ENCODE measurements at regions not wholly inside any gene's neighbourhood (a gene's known extent, or its start where the extent isn't known, plus 50 kb on each side); places are given as distances from the start of the nearest gene placed in this dataset.

DNA sequence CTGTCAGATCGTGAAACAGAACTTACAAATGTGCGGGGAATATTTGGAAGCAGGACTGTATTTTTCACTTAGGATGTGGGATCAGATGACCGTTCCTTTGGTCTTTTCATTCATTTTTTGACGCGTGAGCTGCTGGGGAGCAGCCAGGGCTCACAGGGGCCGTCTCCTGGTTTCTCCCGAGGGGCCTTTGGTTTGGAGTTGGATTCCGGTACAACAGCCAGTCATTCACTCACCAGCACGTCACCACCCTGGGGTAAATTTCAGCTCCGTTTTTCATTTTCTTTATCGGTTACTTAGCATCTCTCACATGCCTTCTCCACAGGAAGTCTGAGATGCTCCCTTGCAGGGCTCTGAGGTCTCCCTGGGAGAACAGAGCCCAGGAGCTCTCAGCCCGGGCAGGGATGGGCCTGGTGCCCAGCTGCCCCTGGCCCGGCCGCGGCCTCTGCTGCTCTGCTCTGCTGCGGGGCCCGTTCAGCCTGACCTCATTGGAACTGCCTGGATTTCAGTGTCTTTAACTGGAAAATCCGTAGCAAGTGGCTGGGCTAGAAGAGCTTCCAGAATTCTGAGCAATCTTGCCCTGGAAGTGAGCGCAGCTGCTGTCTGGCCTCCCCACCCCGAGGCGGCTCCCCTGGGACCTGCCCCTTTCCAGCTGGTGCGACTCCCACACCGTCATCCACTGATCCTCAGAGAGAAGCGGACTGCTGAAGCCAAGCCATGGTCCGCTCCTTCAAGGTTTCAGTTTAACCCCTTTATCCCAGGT lies 335.6 kb downstream of the EIPR1 start:
- Histone ChIP-seq H3K27me3 (no peaks in the 10 kb centered on the region), H3K9ac (no peak overlapping the region), H4K20me1 (ENCODE audit: low read depth) (no peaks in the 10 kb centered on the region), H3K4me1 (no peaks in the 10 kb centered on the region), H2AFZ (replicated peaks) (no peak overlapping the region), H3K4me2 (no peak overlapping the region), H3K9me3 (ENCODE audit: low read depth) (no peaks in the 10 kb centered on the region), H3K4me3 (no peak overlapping the region), H3K36me3 (no peaks in the 10 kb centered on the region), H3K27ac (no peak overlapping the region), H3F3A (ENCODE audit: low read depth) (peaks cover 5% of the 10 kb centered on the region), H3K79me2 (ENCODE audit: low read depth) (no peaks in the 10 kb centered on the region)
- Mint-ChIP-seq H3K27me3 (ENCODE audit: insufficient read depth, low read depth) (peaks cover 13% of the 10 kb centered on the region), H3K36me3 (peaks cover 3% of the 10 kb centered on the region), H3K27ac (no peak overlapping the region), H3K4me1 (peaks cover 17% of the 10 kb centered on the region), H3K4me3 (no peak overlapping the region), H3K9me3 (peaks cover 9% of the 10 kb centered on the region)
- TF ChIP-seq EZH2 (IDR thresholded peaks at IDR 0.05) (no peak), CTCF (IDR thresholded peaks at IDR 0.05) (no peak), EZH2phosphoT487 (IDR thresholded peaks at IDR 0.05) (no peak)
- DNase-seq (ENCODE audit: low spot score): no peak

DNA sequence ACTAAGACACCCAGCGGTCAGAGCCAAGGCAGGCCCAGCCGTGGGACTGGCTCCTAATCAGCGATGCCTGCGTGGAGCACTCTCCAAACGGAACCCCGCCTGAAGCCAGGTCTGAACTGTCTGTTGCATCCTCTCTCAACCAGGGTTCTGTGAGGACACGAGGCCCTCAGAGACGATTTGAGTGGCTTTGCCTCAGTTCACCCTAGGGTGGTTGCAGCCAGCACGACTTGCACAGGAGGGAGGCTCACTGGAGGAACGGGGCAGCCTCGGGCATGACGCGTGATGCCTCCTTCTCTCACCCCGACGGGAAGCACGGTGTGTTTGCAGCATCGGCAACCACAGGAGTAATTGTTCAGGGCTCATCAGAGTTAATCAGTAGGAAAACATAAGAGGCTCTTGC lies 336.4 kb downstream of the EIPR1 start:
- Histone ChIP-seq H3K4me3 (no peak overlapping the region), H3K27ac (no peak overlapping the region), H4K20me1 (ENCODE audit: low read depth) (no peaks in the 10 kb centered on the region), H2AFZ (replicated peaks) (no peak overlapping the region), H3K36me3 (no peaks in the 10 kb centered on the region), H3F3A (ENCODE audit: low read depth) (peaks cover 5% of the 10 kb centered on the region), H3K4me1 (no peaks in the 10 kb centered on the region), H3K9ac (no peak overlapping the region), H3K79me2 (ENCODE audit: low read depth) (no peaks in the 10 kb centered on the region), H3K4me2 (no peak overlapping the region), H3K27me3 (no peaks in the 10 kb centered on the region), H3K9me3 (ENCODE audit: low read depth) (no peaks in the 10 kb centered on the region)
- Mint-ChIP-seq H3K27me3 (ENCODE audit: insufficient read depth, low read depth) (peaks cover 13% of the 10 kb centered on the region), H3K27ac (no peak overlapping the region), H3K9me3 (peaks cover 9% of the 10 kb centered on the region), H3K4me3 (no peak overlapping the region), H3K4me1 (peaks cover 17% of the 10 kb centered on the region), H3K36me3 (peaks cover 3% of the 10 kb centered on the region)
- TF ChIP-seq EZH2phosphoT487 (IDR thresholded peaks at IDR 0.05) (no peak), EZH2 (IDR thresholded peaks at IDR 0.05) (no peak), CTCF (IDR thresholded peaks at IDR 0.05) (no peak)
- DNase-seq (ENCODE audit: low spot score): no peak

- Mint-ChIP-seq H3K27me3 (ENCODE audit: insufficient read depth, low read depth) (peaks cover 16% of the 10 kb centered on the region), H3K9me3 (peaks cover 9% of the 10 kb centered on the region), H3K4me1 (peaks cover 17% of the 10 kb centered on the region), H3K27ac (peak overlapping the region; percentile 84), H3K4me3 (no peak overlapping the region), H3K36me3 (peaks cover 3% of the 10 kb centered on the region)
- H3K9ac ChIP-seq: no peak overlapping the region
- H3K9me3 ChIP-seq (ENCODE audit: low read depth): no peaks in the 10 kb centered on the region
- peaks cover 2% of the 10 kb centered on the region for H3F3A ChIP-seq (ENCODE audit: low read depth)
- H3K4me3 ChIP-seq: no peak overlapping the region
- no peaks in the 10 kb centered on the region for H3K79me2 ChIP-seq (ENCODE audit: low read depth)
- no peak for DNase-seq (ENCODE audit: low spot score)
- H2AFZ ChIP-seq (replicated peaks): no peak overlapping the region
- no peak for TF ChIP-seq CTCF (IDR thresholded peaks at IDR 0.05)
- TF ChIP-seq EZH2phosphoT487 (IDR thresholded peaks at IDR 0.05): no peak
- TF ChIP-seq EZH2 (IDR thresholded peaks at IDR 0.05): no peak
- no peaks in the 10 kb centered on the region for H3K4me1 ChIP-seq
- H3K27ac ChIP-seq: no peak overlapping the region
- H3K36me3 ChIP-seq: no peaks in the 10 kb centered on the region
- H4K20me1 ChIP-seq (ENCODE audit: low read depth): no peaks in the 10 kb centered on the region
- H3K4me2 ChIP-seq: no peak overlapping the region
- H3K27me3 ChIP-seq: no peaks in the 10 kb centered on the region
Measured at GRCh38 chr2:3040496-3041140, 337.0 kb downstream of the EIPR1 start.
